Lower leg skin (tissue), 3 donors: ENCODE measurements at regions not wholly inside any gene's neighbourhood (a gene's known extent, or its start where the extent isn't known, plus 50 kb on each side); places are given as distances from the start of the nearest gene placed in this dataset.

Source experiments
- CTCF ChIP-seq, 3 donors: fragments of 450-650 bp; IDR thresholded peaks; one replicate each; pipeline ENCODE4 v1.5.1; 2016; ENCODE audit warnings: antibody characterized with exemption in 3 of 3, mild to moderate bottlenecking in 3 of 3, moderate library complexity in 2 of 3
- POLR2A ChIP-seq, 2 donors: fragments of 450-650 bp; IDR thresholded peaks; one replicate each; pipeline ENCODE4 v1.6.1; 2016 to 2017; ENCODE audit warnings: antibody characterized with exemption in 2 of 2, mild to moderate bottlenecking in 1 of 2, moderate library complexity in 1 of 2

- TF ChIP-seq CTCF (IDR thresholded peaks at IDR 0.05) (no peak), POLR2A (IDR thresholded peaks at IDR 0.05) (no peak)
Measured at GRCh38 chr6:82030301-82030700, 217.2 kb downstream of the IBTK start.
